HG03342 (cell line): ENCODE measurements at regions not wholly inside any gene's neighbourhood (a gene's known extent, or its start where the extent isn't known, plus 50 kb on each side); places are given as distances from the start of the nearest gene placed in this dataset.

Experiments
- ATAC-seq: cut with Tn5 transposase; IDR thresholded peaks from one replicate; pipeline ENCODE4 v1.9.1; 2021; ENCODE audit warnings: mild to moderate bottlenecking, moderate library complexity; ENCODE audit not compliant: unreplicated experiment

GRCh38 chr1:222247081-222247480 lies 300.8 kb downstream of the HHIPL2 start:
- ATAC-seq: no peak

GRCh38 chr1:222243902-222244301 lies 304.0 kb downstream of the HHIPL2 start:
- ATAC-seq: no peak

- no peak for ATAC-seq
Measured at GRCh38 chr1:222242492-222242891, 305.4 kb downstream of the HHIPL2 start.

- no peak for ATAC-seq
Measured at GRCh38 chr1:222241410-222241809, 306.5 kb downstream of the HHIPL2 start.

GRCh38 chr1:222240536-222241181 lies 307.2 kb downstream of the HHIPL2 start:
- ATAC-seq: no peak

- no peak for ATAC-seq
Measured at GRCh38 chr1:222239130-222239529, 308.8 kb downstream of the HHIPL2 start.

GRCh38 chr1:222234351-222234750 lies 313.6 kb downstream of the HHIPL2 start:
- ATAC-seq: no peak

- no peak for ATAC-seq
Measured at GRCh38 chr1:222233444-222234158, 314.3 kb downstream of the HHIPL2 start.

- ATAC-seq: no peak
Measured at GRCh38 chr1:222232842-222233241, 315.1 kb downstream of the HHIPL2 start.

GRCh38 chr1:222229672-222230312 lies 318.1 kb downstream of the HHIPL2 start:
- ATAC-seq: no peak

- ATAC-seq: no peak
Measured at GRCh38 chr1:222225316-222225691, 322.6 kb downstream of the HHIPL2 start.

GRCh38 chr1:222224636-222225315 lies 323.1 kb downstream of the HHIPL2 start:
- no peak for ATAC-seq

GRCh38 chr1:222224156-222224555 lies 323.7 kb downstream of the HHIPL2 start:
- no peak for ATAC-seq

- no peak for ATAC-seq
Measured at GRCh38 chr1:222223010-222223409, 324.9 kb downstream of the HHIPL2 start.

GRCh38 chr1:222216255-222216754 lies 331.6 kb downstream of the HHIPL2 start:
- no peak for ATAC-seq

- no peak for ATAC-seq
Measured at GRCh38 chr1:222210776-222211175, 337.1 kb downstream of the HHIPL2 start.

- ATAC-seq: no peak
Measured at GRCh38 chr1:222204475-222204874, 343.4 kb downstream of the HHIPL2 start.

- ATAC-seq: no peak
Measured at GRCh38 chr1:222202831-222203230, 345.1 kb downstream of the HHIPL2 start.

GRCh38 chr1:222196736-222197135 lies 351.2 kb downstream of the HHIPL2 start:
- ATAC-seq: no peak

GRCh38 chr1:222196288-222196687 lies 351.6 kb downstream of the HHIPL2 start:
- no peak for ATAC-seq

GRCh38 chr1:222195857-222196256 lies 352.0 kb downstream of the HHIPL2 start:
- no peak for ATAC-seq
